ENCODE measurements at regions not wholly inside any gene's neighbourhood (a gene's known extent, or its start where the extent isn't known, plus 50 kb on each side); places are given as distances from the start of the nearest gene placed in this dataset.

- Histone ChIP-seq H2BK120ac (ENCODE audit: low read depth, low read length) (no peak overlapping the region), H2AK9ac (replicated peaks; ENCODE audit: low read depth, low read length, poor library complexity) (no peak overlapping the region), H3K9me3 (ENCODE audit: control insufficient read depth, insufficient read depth, low read length) (no peaks in the 10 kb centered on the region), H3K14ac (replicated peaks; ENCODE audit: low read depth, low read length) (no peak overlapping the region), H2BK20ac (ENCODE audit: low read depth, low read length) (no peak overlapping the region), H3K79me1 (ENCODE audit: low read depth in 1 of 2, low read length in 2 of 2) (no peaks in the 10 kb centered on the region), H3K4me1 (ENCODE audit: control insufficient read depth, insufficient read depth, low read length) (peaks cover 23% of the 10 kb centered on the region), H2BK15ac (ENCODE audit: low read depth, low read length) (no peak overlapping the region), H2AK5ac (ENCODE audit: low read depth, low read length) (no peak overlapping the region), H3K27me3 (ENCODE audit: control insufficient read depth, insufficient read depth, low read length) (peaks cover 21% of the 10 kb centered on the region), H3K4ac (ENCODE audit: low read depth, low read length) (no peak overlapping the region), H3K27ac (ENCODE audit: insufficient read depth, low read length) (no peak overlapping the region), H3K36me3 (ENCODE audit: control insufficient read depth, insufficient read depth, low read length) (no peaks in the 10 kb centered on the region), H3K9ac (ENCODE audit: low read depth, low read length) (no peak overlapping the region), H4K91ac (ENCODE audit: insufficient read depth, low read depth, low read length) (no peak overlapping the region), H3K56ac (ENCODE audit: extremely low read depth, insufficient read depth, low read length) (no peak overlapping the region), H2AFZ (replicated peaks; ENCODE audit: low read length, poor library complexity) (no peak overlapping the region), H4K8ac (ENCODE audit: low read depth in 2 of 2, low read length in 2 of 2) (no peak overlapping the region), H3K4me2 (ENCODE audit: low read depth, low read length) (no peak overlapping the region), H3K9me1 (ENCODE audit: insufficient read depth, low read length) (no peaks in the 10 kb centered on the region), H4K5ac (ENCODE audit: low read depth, low read length) (no peak overlapping the region), H2BK5ac (ENCODE audit: low read depth, low read length, poor library complexity, severe bottlenecking) (no peak overlapping the region), H3K4me3 (ENCODE audit: insufficient read depth, low read depth, low read length) (no peak overlapping the region), H3K18ac (ENCODE audit: low read depth, low read length) (no peak overlapping the region), H3K23ac (ENCODE audit: low read depth, low read length) (no peak overlapping the region), H4K20me1 (ENCODE audit: insufficient read depth, low read length) (no peaks in the 10 kb centered on the region)
- no TSS peak for BruUV-seq (replicated peaks)
- ATAC-seq (ENCODE audit: low read depth) (no peak), DNase-seq (no peak)
- TF ChIP-seq USF2 (IDR thresholded peaks at IDR 0.05; ENCODE audit: low read depth, low read length) (peak; percentile 36; the same call in 1 of the 2 replicates), CTCF (conservative IDR thresholded peaks at IDR 0.05; ENCODE audit: low read depth, low read length) (no peak), RCOR1 (IDR thresholded peaks at IDR 0.05; ENCODE audit: insufficient replicate concordance, low read length) (no peak)
- 100% methylated on average over 2 of the region's 2 CpGs; no CpG with 5 or more reads in 1 of the 2 experiments for WGBS, 2 experiments (ENCODE audit: extremely low coverage in 2 of 2, insufficient read length in 1 of 2)
- intact Hi-C loops (cut with micrococcal nuclease) (no loop called here), in situ Hi-C loops (cut with MboI; ENCODE audit: low sequenced_read_pairs) (no loop called here), dilution Hi-C loops (cut with HindIII; ENCODE audit: low sequenced_read_pairs, unreplicated experiment) (no loop called here)
- CTCF ChIA-PET: no interaction called here
- POLR2A ChIA-PET (ENCODE audit: unreplicated experiment): no interaction called here
Measured at GRCh38 chr9:95769473-95769872, 106.0 kb upstream of the ERCC6L2 start.
